GM12865 (cell line): ENCODE measurements at regions not wholly inside any gene's neighbourhood (a gene's known extent, or its start where the extent isn't known, plus 50 kb on each side); places are given as distances from the start of the nearest gene placed in this dataset.

Experiments used
- DNase-seq: peaks from one replicate; pipeline ENCODE4 v3.0.0; 2010; ENCODE audit warnings: low read depth
- H3K4me3 ChIP-seq: 2 replicates; pipeline ENCODE4 v1.5.1; 2011; ENCODE audit warnings: mild to moderate bottlenecking, low read depth, low read length, control low read depth
- CTCF ChIP-seq: IDR thresholded peaks from 2 replicates; pipeline ENCODE4 v1.5.1; 2011; ENCODE audit warnings: low read length, control low read depth, low read depth, inconsistent platforms; ENCODE audit not compliant: insufficient read depth; ENCODE audit errors: missing control alignments

DNA sequence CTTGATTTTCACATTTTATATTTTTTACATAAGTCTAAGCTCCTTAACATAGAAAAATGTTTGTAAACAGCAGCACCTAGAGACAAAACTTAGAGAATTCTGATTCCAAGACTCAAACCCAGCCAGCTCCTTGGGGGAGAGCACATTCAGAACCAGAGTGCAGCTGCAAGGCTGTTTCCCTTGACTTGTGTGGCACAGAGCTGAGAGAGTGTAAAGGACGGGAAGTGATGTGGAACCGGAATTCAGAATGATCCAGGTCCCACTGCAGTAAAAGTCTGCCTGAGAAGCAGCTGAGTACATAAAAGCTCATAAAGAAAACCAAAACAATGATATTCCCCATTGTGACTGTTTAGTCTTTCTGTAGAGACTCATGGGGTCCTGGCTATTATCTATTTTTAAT, 713.8 kb downstream of the RAB28 start:
- H3K4me3 ChIP-seq: no peak overlapping the region
- no peak for TF ChIP-seq CTCF
- no peak for DNase-seq

DNA sequence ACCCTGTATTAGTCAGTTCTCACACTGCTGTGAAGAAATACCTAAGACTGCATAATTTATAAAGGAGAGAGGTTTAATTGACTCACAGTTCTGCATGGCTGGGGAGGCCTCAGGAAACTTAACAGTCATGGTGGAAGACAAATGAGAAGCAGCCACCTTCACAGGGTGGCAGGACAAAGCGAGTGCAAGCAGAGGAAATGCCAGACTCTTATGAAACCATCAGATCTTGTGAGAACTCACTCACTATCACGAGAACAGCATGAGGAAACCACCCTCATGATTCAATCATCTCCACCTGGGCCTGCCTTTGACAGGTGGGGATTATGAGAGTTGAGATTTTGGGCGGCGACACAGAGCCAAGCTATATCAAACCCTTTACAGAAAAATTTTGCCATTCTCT, 722.4 kb downstream of the RAB28 start:
- TF ChIP-seq CTCF: no peak
- no peak for DNase-seq
- no peak overlapping the region for H3K4me3 ChIP-seq

- no peak for TF ChIP-seq CTCF
- H3K4me3 ChIP-seq: no peak overlapping the region
- no peak for DNase-seq
Observed at GRCh38 chr4:12747154-12747553, 737.0 kb downstream of the RAB28 start.

DNA sequence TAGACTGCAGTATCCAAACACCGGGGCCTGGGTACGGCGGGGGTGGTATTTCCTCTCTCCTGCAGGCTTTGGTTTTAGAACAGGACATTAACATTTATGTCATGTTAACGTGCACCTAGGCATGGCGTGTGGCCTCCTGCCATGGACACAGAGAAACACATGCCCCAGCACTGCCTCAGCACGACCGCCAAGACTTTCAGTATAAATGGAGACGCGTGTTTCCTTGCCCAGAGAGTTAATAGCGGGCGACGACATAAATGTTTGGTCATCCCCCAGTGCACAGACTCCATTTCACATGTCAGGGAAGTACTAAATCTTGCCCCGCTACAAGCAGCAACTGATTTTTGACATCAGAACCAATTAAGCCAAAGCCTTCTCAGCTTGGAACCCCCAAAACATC, 737.9 kb downstream of the RAB28 start:
- no peak for DNase-seq
- TF ChIP-seq CTCF: no peak
- no peak overlapping the region for H3K4me3 ChIP-seq

- H3K4me3 ChIP-seq: no peak overlapping the region
- TF ChIP-seq CTCF: no peak
- peak; percentile 5 for DNase-seq
Observed at GRCh38 chr4:12734586-12734985, 749.6 kb downstream of the RAB28 start.

- peak; percentile 30 for TF ChIP-seq CTCF
- peak; percentile 18 for DNase-seq
- H3K4me3 ChIP-seq: no peak overlapping the region
Observed at GRCh38 chr4:12729384-12729783, 754.8 kb downstream of the RAB28 start.

- no peak overlapping the region for H3K4me3 ChIP-seq
- peak; percentile 9 for DNase-seq
- peak; percentile 46 for TF ChIP-seq CTCF
Observed at GRCh38 chr4:12724510-12724909, 759.6 kb downstream of the RAB28 start.
